NCI-H524 treated with DMSO at 0.1 percent for 48 hours (cell line): ENCODE measurements at regions not wholly inside any gene's neighbourhood (a gene's known extent, or its start where the extent isn't known, plus 50 kb on each side); places are given as distances from the start of the nearest gene placed in this dataset.

Experiments used
- DNase-seq: peaks from one replicate; lab custom pipeline; 2025; lab: John Stamatoyannopoulos, UW

- no peak for DNase-seq
Observed at GRCh38 chr2:205937211-205937610, 148.8 kb downstream of the INO80D start.

DNA sequence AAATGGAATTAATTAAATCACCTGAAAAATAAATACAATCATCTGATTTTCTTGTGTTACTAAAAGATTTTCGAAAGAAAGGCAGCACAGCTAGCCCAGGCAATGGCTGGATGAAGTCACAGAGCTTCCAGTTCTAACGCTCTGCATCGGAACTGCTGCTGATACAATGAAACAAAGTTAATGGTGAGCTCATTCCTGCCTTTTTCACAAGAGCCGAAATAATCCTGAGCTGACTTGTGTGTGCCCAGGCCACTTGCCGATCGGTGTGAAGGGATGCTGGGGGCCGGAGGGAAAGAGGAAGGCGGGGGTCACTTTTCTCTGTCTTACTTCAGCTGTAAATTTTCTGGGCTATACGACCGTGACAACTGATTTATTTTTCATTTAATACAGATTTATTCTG lies 149.5 kb downstream of the INO80D start:
- no peak for DNase-seq

DNA sequence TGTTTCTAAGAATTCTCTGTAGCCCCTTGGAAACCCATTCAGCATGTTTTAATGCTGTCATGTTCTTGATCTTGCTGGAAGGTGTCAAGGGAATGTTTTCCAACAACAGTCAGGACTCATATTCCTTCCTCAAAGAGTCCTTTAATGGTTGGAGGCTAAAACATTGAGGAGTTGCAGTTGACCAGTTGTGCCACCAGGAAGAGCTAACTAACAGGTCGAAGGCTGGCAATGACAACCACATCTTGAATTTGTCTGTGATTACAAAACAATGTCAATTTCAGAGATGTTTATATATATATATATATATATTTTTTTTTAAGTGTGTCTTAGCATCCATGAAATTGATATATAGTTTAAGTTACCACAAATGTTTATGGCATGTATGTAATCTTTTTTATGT lies 151.5 kb downstream of the INO80D start:
- DNase-seq, result no peak

DNA sequence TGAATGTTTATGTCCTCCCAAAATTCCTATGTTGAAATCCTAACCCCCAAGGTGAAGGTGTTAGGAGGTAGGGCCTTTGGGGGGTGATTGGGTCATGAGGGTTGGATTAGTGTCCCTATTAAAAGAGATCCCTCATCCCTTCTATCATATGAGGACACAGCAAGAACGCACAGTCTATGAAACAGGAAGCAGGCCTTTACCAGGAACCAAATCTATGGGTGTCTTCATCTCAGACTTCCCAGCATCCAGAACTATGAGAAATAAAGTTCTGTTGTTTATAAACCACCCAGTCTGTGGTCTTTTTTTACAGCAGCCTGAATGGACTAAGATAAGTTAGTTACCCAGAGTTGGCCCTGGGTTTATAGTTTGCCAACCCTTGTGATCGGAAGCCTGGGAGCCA lies 153.1 kb downstream of the INO80D start:
- no peak for DNase-seq

- no peak for DNase-seq
Observed at GRCh38 chr2:205931388-205931787, 154.6 kb downstream of the INO80D start.

DNA sequence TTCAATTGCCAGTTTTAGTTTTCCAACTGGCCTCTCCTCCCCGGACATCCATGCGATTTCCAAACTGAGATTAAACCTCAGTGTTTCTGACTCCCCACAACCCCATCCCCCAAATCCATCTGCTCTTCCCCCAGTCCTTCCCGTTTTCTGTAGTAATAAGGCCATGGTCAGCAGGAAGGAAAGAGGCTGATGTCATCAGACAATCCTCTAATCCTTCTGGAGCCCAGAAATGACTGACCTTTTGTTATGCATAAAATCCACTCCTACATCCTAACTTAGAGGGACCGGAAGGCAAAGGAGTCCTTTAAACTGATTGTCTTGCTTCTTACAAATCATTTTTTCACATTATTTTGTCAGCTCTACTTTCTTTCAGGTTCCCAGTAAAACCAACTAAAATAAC lies 155.8 kb downstream of the INO80D start:
- no peak for DNase-seq

DNA sequence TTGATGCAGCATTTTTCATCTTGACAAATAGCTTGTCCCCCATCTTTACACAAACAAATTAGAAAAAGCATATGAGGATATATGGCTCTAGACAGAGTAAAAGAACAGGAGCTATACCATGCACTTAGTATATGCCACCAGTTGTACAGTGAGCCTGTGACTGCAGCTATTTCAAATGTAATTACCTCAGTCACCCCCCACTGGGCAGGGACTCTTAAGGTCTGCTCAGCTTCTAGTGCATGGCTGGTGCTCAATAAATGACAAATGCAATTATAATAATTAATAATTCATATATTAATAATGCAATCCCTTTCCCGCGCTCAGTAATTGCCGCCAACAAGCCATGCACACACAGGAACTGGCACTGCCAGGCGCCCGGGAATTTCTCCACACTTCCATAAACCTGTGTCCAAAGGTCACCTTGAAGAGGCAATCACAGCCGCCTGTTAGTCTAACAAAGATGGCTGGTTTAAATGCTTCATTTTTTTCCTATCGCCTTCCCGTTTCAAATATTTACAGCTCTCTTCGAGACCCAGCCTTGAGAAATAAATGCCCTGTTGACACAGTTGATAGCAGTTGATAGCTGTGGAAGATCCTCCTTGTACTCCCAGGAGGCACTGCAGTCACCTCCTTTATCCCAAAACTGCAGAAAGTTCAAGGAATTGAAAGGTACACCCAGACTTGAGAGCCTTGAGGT lies 156.6 kb downstream of the INO80D start:
- no peak for DNase-seq

- peak; percentile 2 for DNase-seq
Observed at GRCh38 chr2:205925373-205926337, 160.3 kb downstream of the INO80D start.

DNA sequence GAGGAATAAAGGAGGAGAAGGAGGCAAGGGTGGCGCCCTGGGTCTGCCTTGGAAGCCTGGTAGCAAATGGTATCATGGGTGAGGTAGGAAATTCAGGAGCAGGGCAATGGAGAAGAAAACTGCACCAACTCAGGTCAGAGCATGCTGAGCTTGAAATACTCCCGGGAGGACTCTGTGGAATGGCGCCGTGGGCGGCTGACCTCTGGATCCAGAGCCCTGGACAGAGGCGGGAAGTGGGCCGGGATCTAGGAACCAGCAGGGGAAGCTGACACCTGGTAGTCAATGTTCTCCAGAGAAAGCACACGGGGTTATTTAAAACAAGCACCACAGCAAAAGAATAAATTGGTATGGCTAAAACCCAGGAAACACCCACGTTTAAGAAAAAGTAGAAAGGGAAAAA lies 161.3 kb downstream of the INO80D start:
- no peak for DNase-seq

DNA sequence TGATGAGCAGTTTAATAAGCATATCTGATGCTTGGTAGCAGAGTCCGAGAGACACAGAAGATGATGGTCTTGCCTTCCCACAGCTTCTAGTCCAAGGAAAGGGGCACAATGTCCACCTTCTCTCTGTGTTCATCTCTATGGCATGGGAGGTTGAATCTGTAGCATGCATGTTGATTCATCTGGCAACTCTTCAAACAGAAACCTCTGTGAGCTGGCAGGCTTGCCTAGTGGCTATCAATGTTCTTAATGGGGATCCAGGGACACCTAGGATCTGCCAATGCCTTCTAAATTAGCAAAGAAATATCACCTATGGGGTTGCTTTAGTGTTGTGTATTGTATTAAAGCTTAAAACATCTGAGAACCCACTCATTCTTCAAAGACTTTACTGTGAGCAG lies 170.8 kb downstream of the INO80D start:
- no peak for DNase-seq

DNA sequence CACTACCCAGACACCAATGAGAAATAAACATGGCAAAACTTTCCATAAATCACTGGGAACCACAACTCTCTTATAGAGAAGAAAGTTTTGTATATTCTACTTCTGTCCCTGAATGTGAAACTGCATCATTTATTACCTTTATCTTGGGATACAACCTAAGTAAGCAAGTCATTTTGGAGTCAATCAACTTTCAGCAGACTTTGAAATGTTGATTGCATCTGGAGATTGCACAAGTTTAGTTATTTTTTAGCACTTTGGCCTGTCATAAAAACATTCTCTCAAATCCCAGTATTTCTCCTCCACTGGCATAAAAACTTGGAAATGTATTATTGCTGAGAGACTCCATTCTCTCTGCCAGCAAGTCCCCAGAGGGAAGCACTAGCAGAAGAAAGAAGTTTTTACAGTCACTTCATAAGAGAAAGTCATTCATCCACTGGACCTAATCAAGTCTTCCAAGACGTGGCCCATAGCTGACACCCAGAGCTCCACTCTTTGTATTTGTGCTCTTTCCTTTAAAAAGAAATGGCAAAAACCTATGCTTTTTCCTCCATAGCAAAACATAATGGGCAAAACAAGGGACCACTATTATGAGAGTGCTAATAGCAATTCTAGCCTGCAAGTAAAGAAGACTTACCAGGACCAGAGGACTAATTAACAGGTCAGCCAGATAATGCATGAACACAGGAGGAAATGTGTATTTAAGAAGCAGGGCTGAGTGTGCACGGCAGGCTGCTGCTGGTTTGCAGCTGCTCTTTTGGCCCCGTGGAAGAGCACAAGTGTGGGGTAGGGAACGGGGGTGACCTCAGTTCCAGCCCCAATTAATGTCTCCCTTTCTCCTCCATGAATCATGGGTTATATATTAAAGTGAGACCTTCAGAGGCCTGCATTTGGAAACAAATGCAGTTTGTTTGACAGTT lies 171.5 kb downstream of the INO80D start:
- no peak for DNase-seq

GRCh38 chr2:205913668-205914067 lies 172.3 kb downstream of the INO80D start:
- DNase-seq, result no peak

DNA sequence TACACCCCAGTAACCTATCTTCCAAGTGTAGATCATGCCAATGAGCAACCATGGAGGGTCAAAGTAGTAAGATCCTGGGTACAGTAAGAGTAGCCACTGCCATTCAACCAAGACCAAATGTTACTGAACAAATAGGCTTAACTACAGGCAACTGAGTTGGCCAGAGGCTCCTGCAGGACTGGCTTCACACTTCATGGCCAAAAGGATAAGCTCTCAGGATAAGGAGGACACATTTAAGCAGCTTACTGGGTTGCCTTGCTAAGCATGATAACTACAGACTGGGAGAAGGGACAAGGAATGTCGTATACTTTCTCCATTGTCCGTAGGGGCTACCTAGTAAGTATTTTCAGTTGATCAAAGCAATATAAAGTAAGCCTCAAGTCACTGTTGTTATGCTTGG lies 174.7 kb downstream of the INO80D start:
- DNase-seq, result no peak

- no peak for DNase-seq
Observed at GRCh38 chr2:205909184-205909572, 176.8 kb downstream of the INO80D start.

DNA sequence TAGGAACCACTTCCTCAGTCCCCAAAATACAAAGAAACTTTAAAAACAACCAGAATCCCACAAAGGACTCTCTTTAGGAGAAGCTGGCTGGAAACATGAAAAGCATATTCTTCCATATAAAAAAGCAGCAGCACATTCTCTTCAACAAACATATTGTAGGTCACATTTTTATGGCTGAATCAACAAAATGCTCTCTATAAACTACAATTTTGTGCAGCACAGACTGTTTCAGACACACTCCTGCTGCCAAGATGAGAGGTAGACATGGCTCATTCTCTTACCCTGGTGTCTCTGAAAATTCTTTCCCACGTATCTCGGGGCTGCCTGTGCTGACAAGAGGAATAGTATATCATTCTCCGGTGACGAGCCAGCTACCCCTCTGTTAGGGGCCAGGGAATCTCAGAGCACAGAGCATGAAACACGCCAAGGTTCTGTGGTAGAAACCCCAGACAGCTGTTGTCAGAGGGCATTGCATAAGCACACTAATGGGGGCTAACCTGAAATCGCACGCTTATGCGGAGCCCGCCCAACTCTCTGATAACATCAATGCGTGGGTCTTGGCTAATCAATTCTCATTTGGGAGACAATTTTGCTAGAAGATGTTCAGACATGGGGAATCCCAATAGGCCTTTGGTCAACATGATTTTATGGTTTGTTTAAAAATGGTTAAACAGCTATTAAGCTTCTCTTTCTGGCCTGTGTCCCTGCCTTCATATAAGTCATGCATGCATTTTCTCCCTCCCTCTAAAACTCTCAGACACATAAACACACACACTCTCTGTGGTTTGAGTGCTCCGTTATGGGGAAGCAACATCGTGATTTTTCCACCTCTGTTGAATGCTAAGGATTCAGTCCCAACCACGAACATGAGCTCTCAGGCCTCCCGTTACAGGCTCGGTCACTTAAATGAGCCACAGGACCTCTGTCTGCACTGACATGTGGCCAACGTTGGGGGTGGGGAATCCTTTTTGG lies 177.5 kb downstream of the INO80D start:
- DNase-seq, result no peak

DNA sequence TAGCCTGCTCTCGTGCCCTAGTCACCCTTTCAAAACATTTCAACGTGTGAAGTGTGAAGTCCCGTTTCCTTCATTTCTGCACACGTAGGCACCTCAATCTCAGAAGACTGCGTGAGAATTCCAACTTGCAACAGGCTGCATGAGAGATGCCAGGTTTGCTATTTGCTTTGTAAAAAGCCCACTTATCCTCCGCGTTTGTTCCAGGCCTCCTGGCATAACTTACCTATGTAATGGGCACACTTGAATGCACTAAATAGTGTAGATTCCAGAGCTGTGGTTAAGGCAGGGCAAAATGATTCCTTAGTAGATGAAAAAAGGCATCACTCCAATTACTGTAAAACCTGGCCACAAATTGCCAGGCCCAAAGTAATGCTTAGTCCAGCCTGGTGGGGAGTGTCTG lies 179.6 kb downstream of the INO80D start:
- no peak for DNase-seq

DNA sequence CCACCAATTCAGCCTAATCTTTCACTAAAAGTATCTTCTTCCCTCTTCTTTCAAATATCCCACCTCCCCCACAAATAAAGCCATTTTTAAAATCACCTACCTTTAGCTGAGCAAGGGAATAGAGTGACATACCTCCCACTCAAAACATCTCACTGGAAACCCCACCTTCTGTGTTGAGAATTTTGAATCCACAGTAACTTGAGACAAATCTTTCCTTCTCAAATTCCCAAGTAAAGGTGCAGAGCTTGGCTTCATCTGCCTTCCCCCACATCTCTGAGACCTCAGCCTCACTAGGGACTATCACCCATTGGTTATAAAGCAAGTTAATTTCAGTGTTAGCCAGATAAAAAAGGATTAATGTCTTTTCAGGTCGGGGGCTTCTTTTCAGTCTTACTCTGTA lies 180.4 kb downstream of the INO80D start:
- DNase-seq, result no peak

GRCh38 chr2:205904873-205905272 lies 181.1 kb downstream of the INO80D start:
- no peak for DNase-seq

DNA sequence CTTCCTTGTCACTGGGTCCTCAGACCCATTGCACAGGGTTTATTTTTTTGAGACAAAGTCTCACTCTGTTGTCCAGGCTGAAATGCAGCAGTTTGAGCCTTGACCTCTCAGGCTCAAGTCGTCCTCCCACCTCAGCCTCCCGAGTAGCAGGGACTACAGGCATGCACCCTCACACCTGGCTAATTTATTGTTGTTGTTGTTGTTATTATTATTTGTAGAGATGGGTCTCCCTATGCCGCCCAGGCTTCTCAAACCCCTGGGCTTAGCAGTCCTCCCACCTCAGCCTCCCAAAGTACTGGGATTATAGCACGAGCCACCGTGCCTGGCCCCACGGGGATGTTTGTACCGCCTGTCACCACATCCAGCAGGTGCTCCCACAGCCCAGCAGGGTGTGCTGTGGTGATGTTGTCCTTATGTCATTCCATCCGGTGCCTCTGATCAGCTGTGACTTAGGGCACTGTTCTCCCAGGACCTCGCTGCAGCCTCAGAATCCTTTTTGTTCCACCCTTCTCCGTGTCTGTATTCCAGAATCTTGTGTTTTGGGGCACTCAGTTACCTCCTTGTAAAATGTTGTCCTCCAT lies 182.3 kb downstream of the INO80D start:
- DNase-seq, result no peak

- no peak for DNase-seq
Observed at GRCh38 chr2:205902900-205903237, 183.1 kb downstream of the INO80D start.
